HG03280 (cell line): ENCODE measurements at regions not wholly inside any gene's neighbourhood (a gene's known extent, or its start where the extent isn't known, plus 50 kb on each side); places are given as distances from the start of the nearest gene placed in this dataset.

Source experiments
- ATAC-seq: cut with Tn5 transposase; IDR thresholded peaks from one replicate; pipeline ENCODE4 v1.9.1; 2021; ENCODE audit warnings: mild to moderate bottlenecking, moderate library complexity; ENCODE audit not compliant: unreplicated experiment

GRCh38 chr10:78184851-78185692 is 151.4 kb downstream of the RPS24 start:
- no peak for ATAC-seq

- no peak for ATAC-seq
Measured at GRCh38 chr10:78185693-78186055, 152.0 kb downstream of the RPS24 start.

- no peak for ATAC-seq
Measured at GRCh38 chr10:78186572-78186971, 152.9 kb downstream of the RPS24 start.

- no peak for ATAC-seq
Measured at GRCh38 chr10:78187371-78187770, 153.7 kb downstream of the RPS24 start.

GRCh38 chr10:78188446-78188845 is 154.8 kb downstream of the RPS24 start:
- ATAC-seq = no peak

GRCh38 chr10:78190051-78190825 is 156.6 kb downstream of the RPS24 start:
- no peak for ATAC-seq

GRCh38 chr10:78191301-78191700 is 157.6 kb downstream of the RPS24 start:
- no peak for ATAC-seq

GRCh38 chr10:78193189-78193588 is 159.5 kb downstream of the RPS24 start:
- ATAC-seq = no peak

- no peak for ATAC-seq
Measured at GRCh38 chr10:78194050-78194449, 160.4 kb downstream of the RPS24 start.

GRCh38 chr10:78194539-78195402 is 161.1 kb downstream of the RPS24 start:
- ATAC-seq = no peak

GRCh38 chr10:78196396-78196795 is 162.7 kb downstream of the RPS24 start:
- no peak for ATAC-seq

GRCh38 chr10:78196964-78197363 is 163.3 kb downstream of the RPS24 start:
- no peak for ATAC-seq

GRCh38 chr10:78197628-78198272 is 164.1 kb downstream of the RPS24 start:
- no peak for ATAC-seq

GRCh38 chr10:78199005-78199725 is 165.5 kb downstream of the RPS24 start:
- no peak for ATAC-seq

GRCh38 chr10:78199759-78200158 is 166.1 kb downstream of the RPS24 start:
- no peak for ATAC-seq

GRCh38 chr10:78200686-78201085 is 167.0 kb downstream of the RPS24 start:
- ATAC-seq = no peak

GRCh38 chr10:78202386-78202785 is 168.7 kb downstream of the RPS24 start:
- no peak for ATAC-seq

- no peak for ATAC-seq
Measured at GRCh38 chr10:78203915-78204818, 170.5 kb downstream of the RPS24 start.

GRCh38 chr10:78205457-78206016 is 171.9 kb downstream of the RPS24 start:
- no peak for ATAC-seq
